ENCODE measurements at regions not wholly inside any gene's neighbourhood (a gene's known extent, or its start where the extent isn't known, plus 50 kb on each side); places are given as distances from the start of the nearest gene placed in this dataset.
"Not testable (repeated sequence)": the region's sequence is repeated elsewhere in the genome, so short reads cannot be mapped to it uniquely, and the experiment has no call there.

DNA sequence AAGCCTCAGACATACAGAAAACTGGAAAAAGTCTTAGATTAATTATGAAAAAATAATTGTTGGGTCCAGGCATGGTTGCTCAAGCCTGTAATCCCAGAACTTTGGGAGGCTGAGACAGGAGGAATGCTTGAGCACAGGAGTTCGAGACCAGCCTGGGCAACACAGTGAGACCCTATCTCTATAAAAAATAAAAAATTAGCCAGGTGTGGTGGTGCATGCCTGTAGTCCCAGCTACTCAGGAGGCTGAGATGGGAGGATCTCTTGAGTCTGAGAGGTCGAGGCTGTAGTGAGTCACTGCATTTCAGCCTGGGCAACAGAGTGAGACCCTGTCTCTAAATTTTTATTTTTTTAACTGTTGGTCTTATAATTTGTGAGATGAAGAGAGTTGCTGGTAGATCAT, 90.6 kb upstream of the HMGA2 start:
- TF ChIP-seq, protein P1, sequence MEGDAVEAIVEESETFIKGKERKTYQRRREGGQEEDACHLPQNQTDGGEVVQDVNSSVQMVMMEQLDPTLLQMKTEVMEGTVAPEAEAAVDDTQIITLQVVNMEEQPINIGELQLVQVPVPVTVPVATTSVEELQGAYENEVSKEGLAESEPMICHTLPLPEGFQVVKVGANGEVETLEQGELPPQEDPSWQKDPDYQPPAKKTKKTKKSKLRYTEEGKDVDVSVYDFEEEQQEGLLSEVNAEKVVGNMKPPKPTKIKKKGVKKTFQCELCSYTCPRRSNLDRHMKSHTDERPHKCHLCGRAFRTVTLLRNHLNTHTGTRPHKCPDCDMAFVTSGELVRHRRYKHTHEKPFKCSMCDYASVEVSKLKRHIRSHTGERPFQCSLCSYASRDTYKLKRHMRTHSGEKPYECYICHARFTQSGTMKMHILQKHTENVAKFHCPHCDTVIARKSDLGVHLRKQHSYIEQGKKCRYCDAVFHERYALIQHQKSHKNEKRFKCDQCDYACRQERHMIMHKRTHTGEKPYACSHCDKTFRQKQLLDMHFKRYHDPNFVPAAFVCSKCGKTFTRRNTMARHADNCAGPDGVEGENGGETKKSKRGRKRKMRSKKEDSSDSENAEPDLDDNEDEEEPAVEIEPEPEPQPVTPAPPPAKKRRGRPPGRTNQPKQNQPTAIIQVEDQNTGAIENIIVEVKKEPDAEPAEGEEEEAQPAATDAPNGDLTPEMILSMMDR (IDR thresholded peaks at IDR 0.05), result not testable (repeated sequence)
- not testable (repeated sequence) for TF ChIP-seq POLR2A (IDR thresholded peaks at IDR 0.05)

Measured in uterus (tissue), 2 donors.